Calu3 (cell line): ENCODE measurements at regions not wholly inside any gene's neighbourhood (a gene's known extent, or its start where the extent isn't known, plus 50 kb on each side); places are given as distances from the start of the nearest gene placed in this dataset.

Experiments used
- BruUV-seq: library from RNA; stranded (reverse); fragments of 400-500 nt; replicated peaks from 2 replicates; lab custom pipeline; 2021; lab: Mats Ljungman, UMichigan
- CTCF ChIA-PET: fragments of 300-600 bp; sonication (Branson Sonifier 250); formaldehyde crosslinking; loops from one replicate; lab custom pipeline; 2022; ENCODE audit warnings: antibody characterized with exemption; lab: Charles Lee
- DNase-seq: peaks from one replicate; pipeline ENCODE4 v3.0.0; 2022
- H3K27ac Mint-ChIP-seq: one replicate; pipeline ENCODE4 v1.8.0; 2022; ENCODE audit warnings: mixed read lengths; ENCODE audit not compliant: unreplicated experiment
- H3K27me3 Mint-ChIP-seq: one replicate; pipeline ENCODE4 v1.8.0; 2022; ENCODE audit warnings: mixed read lengths; ENCODE audit not compliant: unreplicated experiment
- H3K36me3 Mint-ChIP-seq: one replicate; pipeline ENCODE4 v1.8.0; 2022; ENCODE audit warnings: mild to moderate bottlenecking, moderate library complexity, mixed read lengths; ENCODE audit not compliant: insufficient read depth, unreplicated experiment
- H3K4me1 Mint-ChIP-seq: one replicate; pipeline ENCODE4 v1.8.0; 2022; ENCODE audit warnings: mild to moderate bottlenecking, low read depth, mixed read lengths; ENCODE audit not compliant: unreplicated experiment
- H3K4me3 Mint-ChIP-seq: one replicate; pipeline ENCODE4 v1.8.0; 2022; ENCODE audit warnings: mild to moderate bottlenecking, low read depth, moderate library complexity, mixed read lengths; ENCODE audit not compliant: unreplicated experiment
- H3K9me3 Mint-ChIP-seq: one replicate; pipeline ENCODE4 v1.8.0; 2022; ENCODE audit warnings: low read depth, mixed read lengths; ENCODE audit not compliant: unreplicated experiment
- CTCF ChIP-seq: fragments of 200-600 bp; IDR thresholded peaks from one replicate; pipeline ENCODE4 v1.8.0; 2022; ENCODE audit warnings: antibody characterized with exemption; ENCODE audit not compliant: unreplicated experiment
- intact Hi-C: fragments of 100-400 bp; cut with micrococcal nuclease; formaldehyde crosslinking; loops from one replicate; pipeline ENCODE4 v1.10.0; 2022; ENCODE audit not compliant: unreplicated experiment

GRCh38 chr11:92671081-92671480 is 298.4 kb upstream of the MTNR1B start:
- no peaks in the 10 kb centered on the region for H3K4me1 Mint-ChIP-seq
- no peak for TF ChIP-seq CTCF
- no peak for DNase-seq
- H3K9me3 Mint-ChIP-seq = peaks cover 3% of the 10 kb centered on the region
- H3K36me3 Mint-ChIP-seq = no peaks in the 10 kb centered on the region
- no TSS peak for BruUV-seq
- H3K4me3 Mint-ChIP-seq = no peak overlapping the region
- no peaks in the 10 kb centered on the region for H3K27me3 Mint-ChIP-seq
- no peak overlapping the region for H3K27ac Mint-ChIP-seq
- CTCF ChIA-PET = no interaction called here
- intact Hi-C loops = no loop called here

- intact Hi-C loops = no loop called here
- CTCF ChIA-PET = no interaction called here
- no peaks in the 10 kb centered on the region for H3K27me3 Mint-ChIP-seq
These were observed 294.1 kb upstream of the MTNR1B start for GRCh38 chr11:92675303-92675702.

GRCh38 chr11:92675810-92676209 is 293.6 kb upstream of the MTNR1B start:
- no peak overlapping the region for H3K27ac Mint-ChIP-seq
- H3K36me3 Mint-ChIP-seq = no peaks in the 10 kb centered on the region
- H3K27me3 Mint-ChIP-seq = no peaks in the 10 kb centered on the region
- H3K9me3 Mint-ChIP-seq = peaks cover 3% of the 10 kb centered on the region
- H3K4me3 Mint-ChIP-seq = no peak overlapping the region
- CTCF ChIA-PET = no interaction called here
- intact Hi-C loops = no loop called here
- no peak for DNase-seq
- H3K4me1 Mint-ChIP-seq = no peaks in the 10 kb centered on the region
- no peak for TF ChIP-seq CTCF
- no TSS peak for BruUV-seq

More at GRCh38 chr11:92675303-92675702, 294.1 kb upstream of the MTNR1B start:
- no peak overlapping the region for H3K27ac Mint-ChIP-seq
- no peak for DNase-seq
- no peak overlapping the region for H3K4me3 Mint-ChIP-seq
- H3K36me3 Mint-ChIP-seq = no peaks in the 10 kb centered on the region
- H3K4me1 Mint-ChIP-seq = no peaks in the 10 kb centered on the region
- no TSS peak for BruUV-seq
- no peak for TF ChIP-seq CTCF
- H3K9me3 Mint-ChIP-seq = peaks cover 3% of the 10 kb centered on the region

GRCh38 chr11:92678008-92678611 is 291.3 kb upstream of the MTNR1B start:
- no peak overlapping the region for H3K27ac Mint-ChIP-seq
- TF ChIP-seq CTCF = no peak
- no peaks in the 10 kb centered on the region for H3K36me3 Mint-ChIP-seq
- CTCF ChIA-PET = no interaction called here
- no peaks in the 10 kb centered on the region for H3K9me3 Mint-ChIP-seq
- intact Hi-C loops = no loop called here
- H3K27me3 Mint-ChIP-seq = no peaks in the 10 kb centered on the region
- H3K4me3 Mint-ChIP-seq = no peak overlapping the region
- no peaks in the 10 kb centered on the region for H3K4me1 Mint-ChIP-seq
- DNase-seq = no peak
- BruUV-seq = no TSS peak
